H1 (cell line): ENCODE measurements at regions not wholly inside any gene's neighbourhood (a gene's known extent, or its start where the extent isn't known, plus 50 kb on each side); places are given as distances from the start of the nearest gene placed in this dataset.
A peak's percentile ranks its signal among the peaks of the same experiment; 100 is the strongest.

ENCODE experiments used
- CTCF ChIA-PET: fragments of 300-600 bp; sonication (Branson Sonifier 250); formaldehyde crosslinking; loops from one replicate; lab custom pipeline; 2021; ENCODE audit not compliant: partially characterized antibody; lab: Charles Lee
- POLR2A ChIA-PET: fragments of 300-600 bp; sonication (Branson Sonifier 250); formaldehyde crosslinking; loops from one replicate; lab custom pipeline; 2021; ENCODE audit warnings: inconsistent platforms; ENCODE audit not compliant: partially characterized antibody; lab: Charles Lee
- DNase-seq, 2 experiments: peaks; one replicate each; pipeline versions ENCODE4 v3.0.0 to v3.0.0-alpha.2; 2010 to 2022; ENCODE audit warnings: low spot score in 2 of 2, low read depth in 1 of 2, mixed read lengths in 1 of 2
- FAIRE-seq: peaks from 2 replicates; lab custom pipeline; 2011; peaks lifted over from hg19 to GRCh38; lab: Jason Lieb, UNC
- H2AFZ ChIP-seq: 2 replicates; pipeline ENCODE4 v1.8.1; 2012; ENCODE audit warnings: low read length, inconsistent platforms
- H2AK5ac ChIP-seq: 2 replicates; pipeline ENCODE4 v1.6.1; 2013; ENCODE audit warnings: low read depth, low read length
- H2BK120ac ChIP-seq: replicated peaks from 2 replicates; pipeline ENCODE3; 2013; ENCODE audit warnings: low read depth, low read length, inconsistent platforms
- H2BK12ac ChIP-seq: 2 replicates; pipeline ENCODE4 v1.6.1; 2013; ENCODE audit warnings: low read depth, low read length
- H2BK15ac ChIP-seq: 2 replicates; pipeline ENCODE4 v1.6.1; 2013; ENCODE audit warnings: low read length
- H2BK20ac ChIP-seq: 2 replicates; pipeline ENCODE4 v1.6.1; 2013; ENCODE audit warnings: low read length
- H2BK5ac ChIP-seq: 2 replicates; pipeline ENCODE4 v1.6.1; 2013; ENCODE audit warnings: low read depth, low read length
- H3K14ac ChIP-seq: 2 replicates; pipeline ENCODE4 v1.6.1; 2013; ENCODE audit warnings: inconsistent platforms; ENCODE audit not compliant: insufficient read length
- H3K18ac ChIP-seq: 2 replicates; pipeline ENCODE4 v1.6.1; 2013; ENCODE audit warnings: low read length; ENCODE audit errors: extremely low read depth
- H3K23ac ChIP-seq: 2 replicates; pipeline ENCODE4 v1.6.1; 2013; ENCODE audit warnings: inconsistent platforms; ENCODE audit not compliant: insufficient read length
- H3K23me2 ChIP-seq: 2 replicates; pipeline ENCODE4 v1.6.1; 2013; ENCODE audit warnings: low read depth, low read length
- H3K27ac ChIP-seq: 2 replicates; pipeline ENCODE4 v1.6.1; 2011; ENCODE audit warnings: low read depth, low read length, inconsistent platforms
- H3K27me3 ChIP-seq, 4 experiments: replicated peaks in 1 of 4; 1 replicate in 1 of 4; 2 replicates in 3 of 4; pipeline versions ENCODE4 v1.6.1 to v1.8.1; 2011 to 2013; ENCODE audit warnings: low read length in 3 of 4, mild to moderate bottlenecking in 3 of 4, inconsistent platforms in 2 of 4, mixed read lengths in 2 of 4, moderate library complexity in 1 of 4; ENCODE audit not compliant: control insufficient read depth in 3 of 4, insufficient read depth in 3 of 4; ENCODE audit errors: extremely low read depth in 1 of 4
- H3K36me3 ChIP-seq, 4 experiments: 2 replicates each; pipeline versions ENCODE4 v1.6.1 to v1.8.1; 2011 to 2013; ENCODE audit warnings: mild to moderate bottlenecking in 4 of 4, low read length in 3 of 4, moderate library complexity in 2 of 4, control low read depth in 1 of 4, inconsistent platforms in 1 of 4; ENCODE audit not compliant: insufficient read depth in 4 of 4, control insufficient read depth in 2 of 4
- H3K4ac ChIP-seq: replicated peaks from 2 replicates; pipeline ENCODE3; 2013; ENCODE audit warnings: low read length, low read depth, mixed read lengths, inconsistent platforms; ENCODE audit not compliant: insufficient read length
- H3K4me1 ChIP-seq, 4 experiments: replicated peaks in 1 of 4; 1 replicate in 1 of 4; 2 replicates in 3 of 4; pipeline versions ENCODE4 v1.6.1 to v1.8.1; 2011 to 2013; ENCODE audit warnings: low read length in 3 of 4, inconsistent platforms in 2 of 4, mixed read lengths in 1 of 4; ENCODE audit not compliant: insufficient read depth in 4 of 4, control insufficient read depth in 3 of 4
- H3K4me2 ChIP-seq, 2 experiments: 2 replicates each; pipeline versions ENCODE4 v1.6.1 to v1.8.1; 2011 to 2013; ENCODE audit warnings: low read depth in 2 of 2, low read length in 2 of 2, control low read depth in 1 of 2, inconsistent platforms in 1 of 2, mild to moderate bottlenecking in 1 of 2; ENCODE audit not compliant: insufficient read depth in 1 of 2
- H3K4me3 ChIP-seq, 4 experiments: fragments of 200-600, 300-600 bp in 1 of 4; sonication (generic), shearing (Covaris generic), sonication (Bioruptor Twin) in 1 of 4; 2 replicates each; pipeline versions ENCODE4 v1.5.1 to v1.8.1; 2011 to 2016; ENCODE audit warnings: low read length in 4 of 4, low read depth in 3 of 4, control low read depth in 2 of 4, inconsistent platforms in 2 of 4, mild to moderate bottlenecking in 2 of 4, mixed read lengths in 1 of 4, moderate library complexity in 1 of 4; ENCODE audit not compliant: insufficient read depth in 2 of 4; ENCODE audit errors: extremely low read depth in 1 of 4
- H3K56ac ChIP-seq: replicated peaks from 2 replicates; pipeline ENCODE3; 2013; ENCODE audit warnings: low read depth, mild to moderate bottlenecking, mixed read lengths, low read length, inconsistent platforms; ENCODE audit not compliant: insufficient read length
- H3K79me1 ChIP-seq: 2 replicates; pipeline ENCODE4 v1.6.1; 2013; ENCODE audit warnings: low read depth, low read length, control low read depth
- H3K79me2 ChIP-seq, 2 experiments: 2 replicates each; pipeline versions ENCODE4 v1.6.1 to v1.8.1; 2012 to 2013; ENCODE audit warnings: low read length in 2 of 2, mild to moderate bottlenecking in 2 of 2, inconsistent platforms in 1 of 2; ENCODE audit not compliant: insufficient read depth in 2 of 2, control insufficient read depth in 1 of 2
- H3K9ac ChIP-seq, 4 experiments: replicated peaks in 1 of 4; 1 replicate in 1 of 4; 2 replicates in 3 of 4; pipeline versions ENCODE4 v1.6.1 to v1.8.1; 2011 to 2013; ENCODE audit warnings: low read depth in 3 of 4, low read length in 3 of 4, control low read depth in 2 of 4, mild to moderate bottlenecking in 2 of 4, moderate library complexity in 2 of 4, inconsistent platforms in 1 of 4; ENCODE audit errors: extremely low read depth in 1 of 4
- H3K9me3 ChIP-seq, 2 experiments: 2 replicates each; pipeline versions ENCODE4 v1.6.1 to v1.8.1; 2012 to 2013; ENCODE audit warnings: mild to moderate bottlenecking in 2 of 2, moderate library complexity in 2 of 2, control low read depth in 1 of 2, inconsistent platforms in 1 of 2, low read depth in 1 of 2, low read length in 1 of 2, mixed read lengths in 1 of 2; ENCODE audit not compliant: insufficient read depth in 2 of 2
- H4K20me1 ChIP-seq, 2 experiments: replicated peaks in 1 of 2; 2 replicates each; pipeline versions ENCODE3 to v1.8.1; 2011 to 2013; ENCODE audit warnings: inconsistent platforms in 2 of 2, low read length in 2 of 2, mild to moderate bottlenecking in 1 of 2; ENCODE audit not compliant: insufficient read depth in 2 of 2, control insufficient read depth in 1 of 2
- H4K5ac ChIP-seq: 2 replicates; pipeline ENCODE4 v1.6.1; 2013; ENCODE audit warnings: low read length, low read depth, mixed read lengths, inconsistent platforms; ENCODE audit not compliant: insufficient read length
- H4K8ac ChIP-seq: 2 replicates; pipeline ENCODE4 v1.8.0; 2013; ENCODE audit warnings: mild to moderate bottlenecking, moderate library complexity, low read length, inconsistent platforms; ENCODE audit not compliant: insufficient read depth; ENCODE audit errors: extremely low read depth
- H4K91ac ChIP-seq: replicated peaks from 2 replicates; pipeline ENCODE3; 2013; ENCODE audit warnings: low read length, mixed read lengths, inconsistent platforms; ENCODE audit not compliant: insufficient read length
- WGBS, 2 experiments: shearing (Covaris generic) in 1 of 2; methylation state at CpG; one replicate each; pipeline versions ENCODE4 v1.1.6 to v1.1.7; 2013 to 2015; ENCODE audit warnings: low lambda C conversion rate in 2 of 2, mixed read lengths in 2 of 2, inconsistent platforms in 1 of 2, low coverage in 1 of 2, missing lambda C conversion rate in 1 of 2; ENCODE audit not compliant: insufficient replicate concordance in 2 of 2, insufficient coverage in 1 of 2, insufficient read length in 1 of 2; ENCODE audit errors: extremely low coverage in 1 of 2, missing lambda C conversion rate in 1 of 2; 5-methylcytosine and 5-hydroxymethylcytosine counted together

GRCh38 chr4:185071236-185071811 lies 53.0 kb downstream of the HELT start:
- Histone ChIP-seq H3K9ac (no peak overlapping the region), H2BK12ac (no peak overlapping the region), H3K79me1 (no peaks in the 10 kb centered on the region), H4K8ac (no peak overlapping the region), H3K79me2 (no peaks in the 10 kb centered on the region), H4K91ac (no peak overlapping the region), H2BK5ac (no peak overlapping the region), H3K9me3 (no peaks in the 10 kb centered on the region; a peak in 1 of 4 replicates), H3K4me2 (no peak overlapping the region), H3K23ac (no peak overlapping the region), H3K23me2 (no peaks in the 10 kb centered on the region), H3K4ac (no peak overlapping the region), H2BK20ac (no peak overlapping the region), H2BK120ac (no peak overlapping the region), H4K20me1 (no peaks in the 10 kb centered on the region), H3K4me3 (no peak overlapping the region), H4K5ac (no peak overlapping the region), H3K36me3 (no peaks in the 10 kb centered on the region), H2AFZ (0 out of 2 replicates have a peak overlapping the region, but pooled peaks have one; percentile 4), H3K27me3 (no peaks in the 10 kb centered on the region), H3K14ac (no peak overlapping the region), H3K18ac (no peak overlapping the region), H2AK5ac (no peak overlapping the region), H2BK15ac (no peak overlapping the region), H3K56ac (no peak overlapping the region), H3K4me1 (peaks cover 0 to 3% (median 0%) of the 10 kb centered on the region in 4 experiments; a peak in 2 of 7 replicates), H3K27ac (no peak overlapping the region)
- DNase-seq = no peak
- no peak for FAIRE-seq
- 91% methylated on average over 8 of the region's 8 CpGs; no CpG with 5 or more reads in 1 of the 2 experiments for WGBS, 2 experiments
- POLR2A ChIA-PET = no interaction called here
- CTCF ChIA-PET = interaction anchor here (0.6 to 1.5 kb wide), 9 partner anchors 11 to 66 kb away, joined by 3 to 6 read pairs (median 4); no protein-coding TSS in a partner anchor
